ENCODE measurements at regions not wholly inside any gene's neighbourhood (a gene's known extent, or its start where the extent isn't known, plus 50 kb on each side); places are given as distances from the start of the nearest gene placed in this dataset.

DNA sequence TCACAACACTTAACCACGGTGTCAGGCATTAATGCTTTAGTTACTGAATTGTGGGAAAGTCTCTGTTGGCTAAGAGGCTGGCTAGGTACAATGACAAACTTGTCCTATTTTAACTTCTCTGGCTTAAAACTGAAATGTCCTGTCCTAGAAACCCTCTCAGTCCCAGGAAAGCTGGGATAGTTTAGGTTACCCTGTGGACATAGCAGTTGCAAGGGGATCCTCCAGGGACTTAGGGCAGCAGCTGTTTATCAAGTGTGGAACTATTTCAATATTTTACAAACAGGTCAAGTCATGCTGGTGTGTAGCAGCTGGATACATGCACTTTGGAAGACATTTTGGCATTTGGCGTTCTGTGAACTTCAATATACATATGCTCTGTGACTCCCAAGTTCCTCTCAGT is 95.0 kb upstream of the ARRDC3 start:
- Histone ChIP-seq H3K4me3 (no peak overlapping the region), H3K9me3 (no peaks in the 10 kb centered on the region), H3K27me3 (no peaks in the 10 kb centered on the region), H3K4me1 (ENCODE audit: insufficient read depth) (no peaks in the 10 kb centered on the region), H3K27ac (no peak overlapping the region), H3K36me3 (no peaks in the 10 kb centered on the region)
- DNase-seq = no peak
- intact Hi-C loops (cut with DNase I) = no loop called here
- no peak for TF ChIP-seq EP300 (IDR thresholded peaks at IDR 0.05)
- no peak for TF ChIP-seq POLR2A (IDR thresholded peaks at IDR 0.05)
- TF ChIP-seq, protein P1, sequence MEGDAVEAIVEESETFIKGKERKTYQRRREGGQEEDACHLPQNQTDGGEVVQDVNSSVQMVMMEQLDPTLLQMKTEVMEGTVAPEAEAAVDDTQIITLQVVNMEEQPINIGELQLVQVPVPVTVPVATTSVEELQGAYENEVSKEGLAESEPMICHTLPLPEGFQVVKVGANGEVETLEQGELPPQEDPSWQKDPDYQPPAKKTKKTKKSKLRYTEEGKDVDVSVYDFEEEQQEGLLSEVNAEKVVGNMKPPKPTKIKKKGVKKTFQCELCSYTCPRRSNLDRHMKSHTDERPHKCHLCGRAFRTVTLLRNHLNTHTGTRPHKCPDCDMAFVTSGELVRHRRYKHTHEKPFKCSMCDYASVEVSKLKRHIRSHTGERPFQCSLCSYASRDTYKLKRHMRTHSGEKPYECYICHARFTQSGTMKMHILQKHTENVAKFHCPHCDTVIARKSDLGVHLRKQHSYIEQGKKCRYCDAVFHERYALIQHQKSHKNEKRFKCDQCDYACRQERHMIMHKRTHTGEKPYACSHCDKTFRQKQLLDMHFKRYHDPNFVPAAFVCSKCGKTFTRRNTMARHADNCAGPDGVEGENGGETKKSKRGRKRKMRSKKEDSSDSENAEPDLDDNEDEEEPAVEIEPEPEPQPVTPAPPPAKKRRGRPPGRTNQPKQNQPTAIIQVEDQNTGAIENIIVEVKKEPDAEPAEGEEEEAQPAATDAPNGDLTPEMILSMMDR (IDR thresholded peaks at IDR 0.05) = no peak
- 81 to 88% (median 86%) methylated on average over 2 of the region's 2 CpGs for WGBS, 3 donors

DNA sequence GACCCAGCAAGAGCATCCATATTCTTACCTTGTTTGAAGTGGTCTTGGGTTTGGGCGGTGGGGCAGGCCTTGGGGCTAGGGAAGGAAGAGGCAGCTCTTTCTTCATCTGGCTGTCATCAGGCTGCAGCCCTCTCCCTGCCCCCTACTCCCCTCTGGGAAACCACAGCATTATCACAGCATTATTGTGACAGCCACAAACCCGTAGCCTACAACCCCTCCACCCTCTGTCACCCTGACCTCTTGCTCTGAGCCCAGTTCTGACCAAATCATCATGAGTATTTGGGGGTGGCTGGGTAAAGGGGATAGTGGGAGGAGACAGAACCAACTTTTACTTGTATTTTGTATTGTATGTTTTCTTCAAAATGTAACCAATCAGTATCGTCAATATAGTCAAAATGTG is 94.3 kb upstream of the ARRDC3 start:
- intact Hi-C loops (cut with DNase I) = no loop called here
- no peak for DNase-seq
- TF ChIP-seq POLR2A (IDR thresholded peaks at IDR 0.05) (no peak), EP300 (IDR thresholded peaks at IDR 0.05) (no peak)
- TF ChIP-seq, protein P1 (IDR thresholded peaks at IDR 0.05) = no peak
- Histone ChIP-seq H3K4me3 (no peak overlapping the region), H3K27me3 (no peaks in the 10 kb centered on the region), H3K9me3 (no peaks in the 10 kb centered on the region), H3K4me1 (ENCODE audit: insufficient read depth) (no peaks in the 10 kb centered on the region), H3K27ac (no peak overlapping the region), H3K36me3 (no peaks in the 10 kb centered on the region)
- 90 to 98% (median 96%) methylated on average over 3 of the region's 3 CpGs for WGBS, 3 donors

DNA sequence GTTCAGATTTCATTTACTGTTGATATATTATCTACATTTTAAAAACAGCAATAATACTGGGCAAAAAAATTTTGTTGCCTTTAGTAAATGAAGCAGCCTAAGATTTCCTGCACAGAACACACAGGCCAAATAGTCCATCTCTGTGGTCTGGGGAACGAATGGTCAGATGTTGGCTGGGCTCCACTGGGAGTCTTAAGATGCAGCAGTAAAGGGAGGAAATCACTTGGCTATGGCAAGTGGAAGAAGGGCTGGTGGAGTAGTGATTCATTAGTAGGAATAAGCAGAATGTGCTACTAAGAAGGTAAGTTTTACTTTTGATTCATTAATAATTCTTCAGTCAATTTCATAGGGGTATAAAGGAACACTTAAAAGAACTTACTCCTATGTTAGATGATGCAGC is 91.1 kb upstream of the ARRDC3 start:
- Histone ChIP-seq H3K4me3 (no peak overlapping the region), H3K9me3 (no peaks in the 10 kb centered on the region), H3K36me3 (no peaks in the 10 kb centered on the region), H3K27ac (no peak overlapping the region), H3K27me3 (no peaks in the 10 kb centered on the region), H3K4me1 (ENCODE audit: insufficient read depth) (no peaks in the 10 kb centered on the region)
- no peak for TF ChIP-seq EP300 (IDR thresholded peaks at IDR 0.05)
- TF ChIP-seq, protein P1 (IDR thresholded peaks at IDR 0.05) = no peak
- no peak for TF ChIP-seq POLR2A (IDR thresholded peaks at IDR 0.05)
- intact Hi-C loops (cut with DNase I) = no loop called here
- DNase-seq = no peak
- 10 to 12% (median 11%) methylated on average over 1 of the region's 1 CpG for WGBS, 3 donors

DNA sequence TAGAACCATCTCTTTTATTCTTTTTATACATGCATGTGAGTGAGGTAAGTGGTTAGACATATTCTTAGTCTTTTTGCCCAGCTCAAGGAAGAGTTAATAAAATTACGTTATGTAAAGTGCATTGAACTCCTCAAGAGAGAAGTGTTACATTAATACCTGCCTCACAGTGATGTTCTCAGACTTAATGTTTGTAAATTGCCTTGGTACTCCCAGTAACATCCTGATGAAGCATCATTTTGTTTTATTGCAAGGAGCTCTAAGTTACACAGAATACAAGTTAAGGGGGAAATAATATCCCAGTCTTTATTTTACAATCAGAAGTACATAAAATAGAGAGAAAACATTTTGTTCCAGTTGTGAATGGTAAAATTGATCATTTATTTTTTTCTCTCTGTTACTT is 89.5 kb upstream of the ARRDC3 start:
- Histone ChIP-seq H3K9me3 (no peaks in the 10 kb centered on the region), H3K4me1 (ENCODE audit: insufficient read depth) (no peaks in the 10 kb centered on the region), H3K27ac (no peak overlapping the region), H3K4me3 (no peak overlapping the region), H3K36me3 (no peaks in the 10 kb centered on the region), H3K27me3 (no peaks in the 10 kb centered on the region)
- intact Hi-C loops (cut with DNase I) = no loop called here
- 73 to 82% (median 80%) methylated on average over 1 of the region's 1 CpG for WGBS, 3 donors
- DNase-seq = no peak
- TF ChIP-seq POLR2A (IDR thresholded peaks at IDR 0.05) (no peak), EP300 (IDR thresholded peaks at IDR 0.05) (no peak)
- TF ChIP-seq, protein P1 (IDR thresholded peaks at IDR 0.05) = no peak
